Body of pancreas (tissue), 4 donors: ENCODE measurements at regions not wholly inside any gene's neighbourhood (a gene's known extent, or its start where the extent isn't known, plus 50 kb on each side); places are given as distances from the start of the nearest gene placed in this dataset.
A peak's percentile ranks its signal among the peaks of the same experiment; 100 is the strongest.

Source experiments
- ATAC-seq: fragments of 150-250 bp; one replicate; pipeline ENCODE4 v1.9.1; 2016
- DNase-seq, 4 donors: peaks; one replicate each; pipeline ENCODE4 v3.0.0-alpha.2; 2019
- H3K27ac ChIP-seq, 4 donors: fragments of 200-600 bp; sonication (generic); 1 replicate in 3 of 4; 2 replicates in 1 of 4; pipeline versions ENCODE4 v1.5.1 to v1.6.1; 2016 to 2019; ENCODE audit warnings: mild to moderate bottlenecking in 1 of 4, mixed read lengths in 1 of 4, moderate library complexity in 1 of 4
- H3K27me3 ChIP-seq, 2 donors: fragments of 200-600 bp; sonication (generic); one replicate each; pipeline ENCODE4 v1.6.0; 2016; ENCODE audit warnings: mild to moderate bottlenecking in 1 of 2
- H3K36me3 ChIP-seq, 2 donors: fragments of 200-600 bp; sonication (generic); replicated peaks in 1 of 2; 2 replicates each; pipeline ENCODE4 v1.5.1; 2016; ENCODE audit warnings: low read depth in 2 of 2; ENCODE audit not compliant: insufficient read depth in 1 of 2
- H3K4me1 ChIP-seq: fragments of 200-600 bp; sonication (generic); one replicate; pipeline ENCODE4 v1.6.0; 2016
- H3K4me3 ChIP-seq, 2 donors: fragments of 200-600 bp; sonication (generic); 1 replicate in 1 of 2; 2 replicates in 1 of 2; pipeline ENCODE4 v1.5.1; 2016 to 2019
- H3K9me3 ChIP-seq, 3 donors: fragments of 200-600 bp; sonication (generic); 1 replicate in 2 of 3; 2 replicates in 1 of 3; pipeline ENCODE4 v1.5.1; 2016
- POLR2A ChIP-seq, 3 donors: fragments of 450-650 bp; IDR thresholded peaks; one replicate each; pipeline ENCODE4 v1.6.1; 2016; ENCODE audit warnings: antibody characterized with exemption in 3 of 3, mild to moderate bottlenecking in 2 of 3
- WGBS, 2 donors: methylation state at CpG; one replicate each; pipeline ENCODE4 v1.1.5; 2017; 5-methylcytosine and 5-hydroxymethylcytosine counted together
- intact Hi-C: fragments of 100-400 bp; cut with DNase I; formaldehyde crosslinking; loops from one replicate; pipeline ENCODE4 v1.15.1; 2023
- TF ChIP-seq, protein P1 (sequence below), 7 experiments: fragments of 450-650 bp in 4 of 7; fragments of 200-600 bp in 3 of 7; sonication (generic) in 3 of 7; IDR thresholded peaks; one replicate each; pipeline ENCODE4 v1.5.1; 2016 to 2019; ENCODE audit warnings: antibody characterized with exemption in 7 of 7

DNA sequence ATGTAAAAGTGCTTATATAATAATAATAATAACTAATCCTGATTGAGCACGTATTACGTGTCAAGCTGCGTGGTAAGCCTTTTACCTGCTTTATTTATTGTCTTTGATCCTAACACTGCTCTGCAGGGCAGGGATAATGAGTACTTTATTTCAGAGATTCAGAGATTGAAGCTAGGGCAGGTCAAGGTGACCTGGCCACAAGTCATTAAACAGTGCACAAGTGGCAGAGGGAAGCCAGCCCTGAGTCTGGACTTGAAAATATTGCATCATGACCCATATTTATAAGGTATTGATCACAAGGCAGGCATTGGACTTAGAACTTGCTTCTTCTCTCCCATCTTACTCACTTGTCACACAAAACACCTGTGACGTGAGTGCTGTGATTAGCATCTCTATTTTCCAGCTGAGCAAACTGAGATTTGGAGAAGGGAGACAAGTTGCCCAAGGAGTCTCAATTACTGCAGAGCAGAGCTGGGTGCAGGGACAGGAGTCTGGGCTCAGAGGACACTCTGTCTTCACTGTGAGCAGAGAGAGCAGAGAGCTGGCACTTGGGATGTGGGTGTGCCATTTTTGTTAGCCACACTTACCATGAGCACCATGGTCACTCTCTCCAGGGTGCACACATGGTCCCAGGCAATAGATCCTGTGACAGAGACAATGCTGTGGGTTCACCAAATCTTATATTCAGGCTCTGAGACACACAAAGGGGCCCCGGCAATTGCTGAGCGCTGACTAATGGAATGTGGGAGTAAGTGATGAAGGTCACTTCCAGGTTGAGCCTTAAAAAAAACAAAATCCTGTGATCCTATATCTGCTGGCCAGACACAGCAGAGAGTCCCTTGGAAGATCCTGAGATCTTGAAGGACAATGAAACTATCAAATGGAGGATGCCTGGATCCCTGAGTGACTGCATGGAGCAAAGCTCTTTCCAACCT, 113.2 kb upstream of the MED13L start:
- Histone ChIP-seq H3K27me3 (no peaks in the 10 kb centered on the region), H3K36me3 (no peaks in the 10 kb centered on the region), H3K9me3 (no peaks in the 10 kb centered on the region), H3K27ac (peak overlapping the region in 1 of 4 donors; percentile 74), H3K4me3 (no peak overlapping the region), H3K4me1 (peaks cover 15% of the 10 kb centered on the region)
- peak; percentile 79 for ATAC-seq
- TF ChIP-seq, protein P1, sequence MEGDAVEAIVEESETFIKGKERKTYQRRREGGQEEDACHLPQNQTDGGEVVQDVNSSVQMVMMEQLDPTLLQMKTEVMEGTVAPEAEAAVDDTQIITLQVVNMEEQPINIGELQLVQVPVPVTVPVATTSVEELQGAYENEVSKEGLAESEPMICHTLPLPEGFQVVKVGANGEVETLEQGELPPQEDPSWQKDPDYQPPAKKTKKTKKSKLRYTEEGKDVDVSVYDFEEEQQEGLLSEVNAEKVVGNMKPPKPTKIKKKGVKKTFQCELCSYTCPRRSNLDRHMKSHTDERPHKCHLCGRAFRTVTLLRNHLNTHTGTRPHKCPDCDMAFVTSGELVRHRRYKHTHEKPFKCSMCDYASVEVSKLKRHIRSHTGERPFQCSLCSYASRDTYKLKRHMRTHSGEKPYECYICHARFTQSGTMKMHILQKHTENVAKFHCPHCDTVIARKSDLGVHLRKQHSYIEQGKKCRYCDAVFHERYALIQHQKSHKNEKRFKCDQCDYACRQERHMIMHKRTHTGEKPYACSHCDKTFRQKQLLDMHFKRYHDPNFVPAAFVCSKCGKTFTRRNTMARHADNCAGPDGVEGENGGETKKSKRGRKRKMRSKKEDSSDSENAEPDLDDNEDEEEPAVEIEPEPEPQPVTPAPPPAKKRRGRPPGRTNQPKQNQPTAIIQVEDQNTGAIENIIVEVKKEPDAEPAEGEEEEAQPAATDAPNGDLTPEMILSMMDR (IDR thresholded peaks at IDR 0.05): no peak
- peak in 1 of 3 donors; percentile 29 for TF ChIP-seq POLR2A (IDR thresholded peaks at IDR 0.05)
- peak in 3 of 4 donors; percentile 20 to 81 (median 36) for DNase-seq
- WGBS, 2 donors: 53 to 58% methylated on average over 6 of the region's 6 CpGs
- intact Hi-C loops: no loop called here

DNA sequence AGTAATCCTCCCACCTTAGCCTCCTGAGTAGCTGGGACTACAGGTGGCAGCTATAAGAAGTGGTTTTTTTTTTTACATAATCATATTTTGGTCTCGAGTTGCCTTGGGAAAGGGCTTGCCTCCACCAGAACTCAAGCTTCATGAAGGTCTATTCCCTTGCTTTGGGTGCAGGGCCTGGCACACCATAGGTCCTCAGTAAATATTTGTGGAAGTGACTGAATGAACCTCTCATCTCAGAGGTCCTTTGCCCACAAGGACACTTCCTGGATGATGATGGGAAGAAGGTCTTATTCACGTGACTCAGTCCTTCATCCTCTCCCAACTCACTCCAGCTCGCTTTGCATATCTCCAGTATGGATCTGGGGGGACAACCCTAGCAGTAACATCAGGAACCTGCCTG, 114.0 kb upstream of the MED13L start:
- intact Hi-C loops: no loop called here
- no peaks in the 10 kb centered on the region for H3K27me3 ChIP-seq
- ATAC-seq (no peak), DNase-seq (no peak)
- H3K36me3 ChIP-seq: no peaks in the 10 kb centered on the region
- H3K9me3 ChIP-seq: no peaks in the 10 kb centered on the region
- no peak overlapping the region for H3K4me3 ChIP-seq
- peaks cover 15% of the 10 kb centered on the region for H3K4me1 ChIP-seq
- no peak overlapping the region for H3K27ac ChIP-seq
- 85 to 92% methylated on average over 3 of the region's 3 CpGs for WGBS, 2 donors
- TF ChIP-seq, protein P1 (IDR thresholded peaks at IDR 0.05): no peak
- no peak for TF ChIP-seq POLR2A (IDR thresholded peaks at IDR 0.05)

DNA sequence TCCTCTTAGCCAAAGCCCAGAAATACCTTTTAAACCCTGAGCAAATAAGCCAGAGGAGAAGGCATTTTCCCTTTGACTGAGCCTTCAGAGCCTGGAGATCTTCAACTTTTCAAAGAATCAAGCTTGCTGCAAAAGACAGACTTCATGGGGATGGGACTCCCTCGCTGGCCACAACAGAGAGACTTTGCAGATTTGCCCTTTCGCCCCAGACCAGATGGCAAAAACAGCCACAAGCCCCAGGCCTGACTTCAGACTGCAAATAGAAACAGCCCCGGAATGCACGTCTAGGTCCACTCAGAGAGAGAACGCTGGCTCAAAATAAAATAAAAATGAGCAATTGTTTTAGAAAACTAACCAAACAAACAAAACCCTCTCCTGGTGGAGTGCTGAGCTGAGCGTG, 114.6 kb upstream of the MED13L start:
- ATAC-seq (no peak), DNase-seq (no peak)
- Histone ChIP-seq H3K4me1 (peaks cover 15% of the 10 kb centered on the region), H3K27me3 (no peaks in the 10 kb centered on the region), H3K4me3 (no peak overlapping the region), H3K9me3 (no peaks in the 10 kb centered on the region), H3K36me3 (no peaks in the 10 kb centered on the region), H3K27ac (no peak overlapping the region)
- no peak for TF ChIP-seq POLR2A (IDR thresholded peaks at IDR 0.05)
- TF ChIP-seq, protein P1 (IDR thresholded peaks at IDR 0.05): no peak
- intact Hi-C loops: no loop called here
- 76 to 87% methylated on average over 6 of the region's 6 CpGs for WGBS, 2 donors

DNA sequence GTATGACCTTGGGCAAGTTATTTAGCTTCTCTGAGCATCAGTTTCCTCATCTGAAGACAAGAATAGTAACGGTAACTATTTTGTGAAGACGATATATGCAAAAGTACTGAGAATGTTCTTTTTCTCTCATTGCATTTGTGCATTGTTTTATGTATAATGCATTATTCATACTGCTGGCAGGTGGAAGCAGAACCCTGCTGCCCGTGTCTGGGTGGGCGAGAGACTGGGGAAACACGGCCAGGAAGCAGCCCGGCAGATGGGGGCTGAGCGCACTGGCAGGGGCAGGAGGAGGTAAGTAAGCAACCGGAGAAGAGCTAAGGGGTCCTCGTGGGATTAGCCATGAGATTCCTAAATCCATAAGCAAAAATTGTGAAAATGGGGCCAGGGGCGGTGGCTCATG, 115.8 kb upstream of the MED13L start:
- TF ChIP-seq, protein P1 (IDR thresholded peaks at IDR 0.05): no peak
- no peak for TF ChIP-seq POLR2A (IDR thresholded peaks at IDR 0.05)
- H3K27ac ChIP-seq: no peak overlapping the region
- H3K4me3 ChIP-seq: no peak overlapping the region
- peaks cover 15% of the 10 kb centered on the region for H3K4me1 ChIP-seq
- ATAC-seq (no peak), DNase-seq (no peak)
- intact Hi-C loops: no loop called here
- no peaks in the 10 kb centered on the region for H3K9me3 ChIP-seq
- H3K36me3 ChIP-seq: no peaks in the 10 kb centered on the region
- H3K27me3 ChIP-seq: no peaks in the 10 kb centered on the region
- 68 to 75% methylated on average over 10 of the region's 10 CpGs for WGBS, 2 donors
